ENCODE measurements at regions not wholly inside any gene's neighbourhood (a gene's known extent, or its start where the extent isn't known, plus 50 kb on each side); places are given as distances from the start of the nearest gene placed in this dataset.

DNA sequence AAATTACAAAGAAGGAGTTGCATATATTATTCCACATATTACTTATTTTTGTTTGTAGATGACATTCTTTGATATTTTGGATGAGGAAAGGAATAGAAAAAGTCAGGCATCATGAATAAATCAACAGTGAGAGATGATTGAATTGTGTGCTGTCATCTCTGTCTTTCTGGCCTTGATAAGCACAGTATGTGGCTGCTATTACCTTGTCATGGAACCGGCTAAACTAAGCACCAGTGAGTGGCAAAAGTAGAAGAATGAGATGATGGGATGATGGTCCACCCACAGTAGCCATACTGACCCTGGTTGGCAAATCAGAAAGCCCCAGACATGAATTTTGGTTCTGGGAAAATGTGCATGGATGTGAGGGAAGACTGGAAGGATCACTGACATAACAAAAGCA, 361.2 kb upstream of the DMAC1 start:
- H3K23me2 ChIP-seq (ENCODE audit: insufficient read length, low read depth, low read length, poor library complexity, severe bottlenecking), result no peaks in the 10 kb centered on the region
- peaks cover 2 to 5% of the 10 kb centered on the region in 2 experiments; a peak in 3 of 4 replicates for H3K4me1 Mint-ChIP-seq
- H3K79me1 ChIP-seq (ENCODE audit: insufficient read depth, low read depth, low read length, poor library complexity, severe bottlenecking), result no peaks in the 10 kb centered on the region
- no peaks in the 10 kb centered on the region for H3K27me3 ChIP-seq (ENCODE audit: insufficient read depth, low read length)
- H3K18ac ChIP-seq (ENCODE audit: insufficient read length, low read depth, low read length), result no peak overlapping the region
- H3K4me2 ChIP-seq (ENCODE audit: insufficient read depth, insufficient read length, low read length), result no peak overlapping the region
- H3K9ac ChIP-seq (ENCODE audit: extremely low read depth, insufficient read length, low read length), result no peak overlapping the region
- H4K8ac ChIP-seq (replicated peaks; ENCODE audit: insufficient read length, low read depth, low read length), result no peak overlapping the region
- no peak overlapping the region for H2AK5ac ChIP-seq (ENCODE audit: insufficient read length, low read length)
- no CpG with 5 or more reads among the region's 1 CpG for WGBS (ENCODE audit: extremely low coverage, insufficient read length, low lambda C conversion rate)
- H3K4me1 ChIP-seq (ENCODE audit: insufficient read depth, low read length), result no peaks in the 10 kb centered on the region; the same call in 1 of the 2 replicates
- no peak overlapping the region for H2BK120ac ChIP-seq (ENCODE audit: low read depth, low read length, poor library complexity, severe bottlenecking)
- H2BK12ac ChIP-seq (ENCODE audit: insufficient read length, low read depth, low read length), result no peak overlapping the region
- no peak overlapping the region for H4K91ac ChIP-seq (ENCODE audit: insufficient read length, low read depth, low read length)
- H2AFZ ChIP-seq (ENCODE audit: low read length), result no peak overlapping the region
- H3K23ac ChIP-seq (ENCODE audit: insufficient read length, low read depth, low read length), result no peak overlapping the region
- H3K9me3 ChIP-seq (ENCODE audit: control insufficient read depth, low read depth, low read length), result no peaks in the 10 kb centered on the region
- no peak overlapping the region for H3K4me3 Mint-ChIP-seq
- no peak overlapping the region for H2BK20ac ChIP-seq (ENCODE audit: low read depth, low read length, poor library complexity, severe bottlenecking)
- H4K5ac ChIP-seq (ENCODE audit: insufficient read length, low read depth, low read length), result no peak overlapping the region
- no peaks in the 10 kb centered on the region for H4K20me1 ChIP-seq (ENCODE audit: control insufficient read depth, insufficient read depth, insufficient read length)
- DNase-seq, result no peak
- no peak overlapping the region for H3K27ac Mint-ChIP-seq
- H3K14ac ChIP-seq (ENCODE audit: insufficient read depth, low read length), result no peak overlapping the region
- no peak overlapping the region for H3K56ac ChIP-seq (ENCODE audit: insufficient read length, low read depth, low read length)
- H3K36me3 Mint-ChIP-seq (ENCODE audit: insufficient read depth in 1 of 3, low read depth in 3 of 3), result no peaks in the 10 kb centered on the region
- H3K27me3 Mint-ChIP-seq (ENCODE audit: low read depth), result no peaks in the 10 kb centered on the region; the same call in 1 of the 2 replicates
- no peak overlapping the region for H3K4ac ChIP-seq (ENCODE audit: low read depth, low read length)
- H3K79me2 ChIP-seq (ENCODE audit: insufficient read depth, low read length), result no peaks in the 10 kb centered on the region
- H2BK5ac ChIP-seq (ENCODE audit: insufficient read length, low read length), result no peak overlapping the region
- H3K9me3 Mint-ChIP-seq, result no peaks in the 10 kb centered on the region
- no peak overlapping the region for H3T11ph ChIP-seq (ENCODE audit: low read length)
- no peak overlapping the region for H2BK15ac ChIP-seq (ENCODE audit: low read depth, low read length)
- TF ChIP-seq, protein P1, sequence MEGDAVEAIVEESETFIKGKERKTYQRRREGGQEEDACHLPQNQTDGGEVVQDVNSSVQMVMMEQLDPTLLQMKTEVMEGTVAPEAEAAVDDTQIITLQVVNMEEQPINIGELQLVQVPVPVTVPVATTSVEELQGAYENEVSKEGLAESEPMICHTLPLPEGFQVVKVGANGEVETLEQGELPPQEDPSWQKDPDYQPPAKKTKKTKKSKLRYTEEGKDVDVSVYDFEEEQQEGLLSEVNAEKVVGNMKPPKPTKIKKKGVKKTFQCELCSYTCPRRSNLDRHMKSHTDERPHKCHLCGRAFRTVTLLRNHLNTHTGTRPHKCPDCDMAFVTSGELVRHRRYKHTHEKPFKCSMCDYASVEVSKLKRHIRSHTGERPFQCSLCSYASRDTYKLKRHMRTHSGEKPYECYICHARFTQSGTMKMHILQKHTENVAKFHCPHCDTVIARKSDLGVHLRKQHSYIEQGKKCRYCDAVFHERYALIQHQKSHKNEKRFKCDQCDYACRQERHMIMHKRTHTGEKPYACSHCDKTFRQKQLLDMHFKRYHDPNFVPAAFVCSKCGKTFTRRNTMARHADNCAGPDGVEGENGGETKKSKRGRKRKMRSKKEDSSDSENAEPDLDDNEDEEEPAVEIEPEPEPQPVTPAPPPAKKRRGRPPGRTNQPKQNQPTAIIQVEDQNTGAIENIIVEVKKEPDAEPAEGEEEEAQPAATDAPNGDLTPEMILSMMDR (conservative IDR thresholded peaks at IDR 0.05), result no peak
- H3K27ac ChIP-seq (ENCODE audit: insufficient read length, low read depth, low read length), result no peak overlapping the region

Data from H9 (cell line).